Right lobe of liver (tissue), 4 donors: ENCODE measurements at regions not wholly inside any gene's neighbourhood (a gene's known extent, or its start where the extent isn't known, plus 50 kb on each side); places are given as distances from the start of the nearest gene placed in this dataset.

Source experiments
- POLR2A ChIP-seq: fragments of 450-650 bp; IDR thresholded peaks from one replicate; pipeline ENCODE4 v1.6.1; 2017; ENCODE audit warnings: antibody characterized with exemption, mild to moderate bottlenecking
- TF ChIP-seq, protein P1 (sequence below), 4 donors: fragments of 200-600 bp in 3 of 4; fragments of 450-650 bp in 1 of 4; IDR thresholded peaks; one replicate each; pipeline versions ENCODE4 v1.5.1 to v1.8.0; 2016 to 2022; ENCODE audit warnings: antibody characterized with exemption in 4 of 4, mild to moderate bottlenecking in 2 of 4
- donor health status: DM: no; HTN: no; CAD: no.
- donor health status: DM: no; HTN: no; CAD: no.
- donor health status: DM: no; HTN: yes; CAD: no.

GRCh38 chr1:209023790-209024189 is 559.7 kb upstream of the CAMK1G start:
- TF ChIP-seq, protein P1, sequence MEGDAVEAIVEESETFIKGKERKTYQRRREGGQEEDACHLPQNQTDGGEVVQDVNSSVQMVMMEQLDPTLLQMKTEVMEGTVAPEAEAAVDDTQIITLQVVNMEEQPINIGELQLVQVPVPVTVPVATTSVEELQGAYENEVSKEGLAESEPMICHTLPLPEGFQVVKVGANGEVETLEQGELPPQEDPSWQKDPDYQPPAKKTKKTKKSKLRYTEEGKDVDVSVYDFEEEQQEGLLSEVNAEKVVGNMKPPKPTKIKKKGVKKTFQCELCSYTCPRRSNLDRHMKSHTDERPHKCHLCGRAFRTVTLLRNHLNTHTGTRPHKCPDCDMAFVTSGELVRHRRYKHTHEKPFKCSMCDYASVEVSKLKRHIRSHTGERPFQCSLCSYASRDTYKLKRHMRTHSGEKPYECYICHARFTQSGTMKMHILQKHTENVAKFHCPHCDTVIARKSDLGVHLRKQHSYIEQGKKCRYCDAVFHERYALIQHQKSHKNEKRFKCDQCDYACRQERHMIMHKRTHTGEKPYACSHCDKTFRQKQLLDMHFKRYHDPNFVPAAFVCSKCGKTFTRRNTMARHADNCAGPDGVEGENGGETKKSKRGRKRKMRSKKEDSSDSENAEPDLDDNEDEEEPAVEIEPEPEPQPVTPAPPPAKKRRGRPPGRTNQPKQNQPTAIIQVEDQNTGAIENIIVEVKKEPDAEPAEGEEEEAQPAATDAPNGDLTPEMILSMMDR (IDR thresholded peaks at IDR 0.05): no peak
- TF ChIP-seq POLR2A: no peak
